Activated CD4-positive, alpha-beta T cell treated with anti-CD3 and anti-CD28 coated beads for 24 hours (primary cell): ENCODE measurements at regions not wholly inside any gene's neighbourhood (a gene's known extent, or its start where the extent isn't known, plus 50 kb on each side); places are given as distances from the start of the nearest gene placed in this dataset.
"Not testable (repeated sequence)": the region's sequence is repeated elsewhere in the genome, so short reads cannot be mapped to it uniquely, and the experiment has no call there.

Source experiments
- DNase-seq, 2 donors: peaks; one replicate each; pipeline ENCODE4 v3.0.0-alpha.2; 2020; ENCODE audit warnings: low read depth in 2 of 2

- DNase-seq = no peak
Observed at GRCh38 chr7:51949726-51950644, 633.4 kb upstream of the COBL start.

- no peak for DNase-seq
Observed at GRCh38 chr7:51930834-51931233, 614.2 kb upstream of the COBL start.

GRCh38 chr7:51929818-51930217 lies 613.2 kb upstream of the COBL start:
- no peak for DNase-seq

GRCh38 chr7:51927738-51928137 lies 611.1 kb upstream of the COBL start:
- DNase-seq = no peak

DNA sequence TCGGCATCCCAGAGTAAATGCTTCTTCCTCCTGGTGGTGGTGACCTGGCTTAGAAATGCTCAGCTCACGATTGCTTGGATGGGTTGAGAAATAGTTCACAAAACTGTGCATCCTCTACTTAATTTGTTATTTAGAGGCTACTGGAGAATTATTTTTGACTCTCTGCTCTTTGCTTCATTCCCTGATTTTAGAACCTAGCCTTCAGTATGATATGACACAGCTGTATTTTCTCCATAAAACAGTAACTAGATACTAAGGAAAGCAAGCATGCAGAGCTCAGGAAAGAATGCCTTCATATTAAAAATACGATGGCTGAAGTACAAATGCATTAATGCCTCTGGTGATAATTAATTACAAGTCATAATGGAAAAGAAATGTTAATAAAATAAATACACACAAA lies 602.0 kb upstream of the COBL start:
- no peak for DNase-seq

- no peak for DNase-seq
Observed at GRCh38 chr7:51901489-51901840, 584.9 kb upstream of the COBL start.

DNA sequence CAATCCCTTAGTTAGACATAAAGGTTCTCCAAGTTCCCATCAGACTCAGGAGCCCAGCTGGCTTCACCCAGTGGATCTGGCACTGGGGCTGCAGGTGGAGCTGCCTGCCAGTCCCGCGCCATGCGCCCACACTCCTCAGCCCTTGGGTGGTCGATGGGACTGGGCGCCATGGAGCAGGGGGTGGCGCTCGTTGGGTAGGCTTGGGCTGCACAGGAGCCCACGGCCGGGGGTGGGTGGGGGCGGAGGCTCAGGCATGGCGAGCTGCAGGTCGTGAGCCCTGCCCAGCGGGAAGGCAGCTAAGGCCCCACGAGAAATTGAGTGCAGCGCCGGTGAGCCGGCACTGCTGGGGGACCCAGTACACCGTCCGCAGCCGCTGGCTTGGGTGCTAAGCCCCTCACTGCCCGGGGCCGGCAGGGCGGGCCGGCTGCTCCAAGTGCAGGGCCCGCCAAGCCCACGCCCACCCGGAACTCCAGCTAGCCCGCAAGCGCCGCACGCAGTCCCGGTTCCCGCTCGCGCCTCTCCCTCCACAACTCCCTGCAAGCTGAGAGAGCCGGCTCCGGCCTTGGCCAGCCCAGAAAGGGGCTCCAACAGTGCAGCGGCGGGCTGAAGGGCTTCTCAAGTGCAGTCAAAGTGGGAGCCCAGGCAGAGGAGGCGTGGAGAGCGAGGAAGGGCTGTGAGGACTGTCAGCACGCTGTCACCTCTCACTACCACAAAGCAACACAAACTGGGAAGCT lies 584.3 kb upstream of the COBL start:
- DNase-seq = not testable (repeated sequence)

GRCh38 chr7:51899611-51900010 lies 583.0 kb upstream of the COBL start:
- DNase-seq = no peak

- no peak for DNase-seq
Observed at GRCh38 chr7:51882412-51882811, 565.8 kb upstream of the COBL start.

GRCh38 chr7:51881309-51881708 lies 564.7 kb upstream of the COBL start:
- no peak for DNase-seq

DNA sequence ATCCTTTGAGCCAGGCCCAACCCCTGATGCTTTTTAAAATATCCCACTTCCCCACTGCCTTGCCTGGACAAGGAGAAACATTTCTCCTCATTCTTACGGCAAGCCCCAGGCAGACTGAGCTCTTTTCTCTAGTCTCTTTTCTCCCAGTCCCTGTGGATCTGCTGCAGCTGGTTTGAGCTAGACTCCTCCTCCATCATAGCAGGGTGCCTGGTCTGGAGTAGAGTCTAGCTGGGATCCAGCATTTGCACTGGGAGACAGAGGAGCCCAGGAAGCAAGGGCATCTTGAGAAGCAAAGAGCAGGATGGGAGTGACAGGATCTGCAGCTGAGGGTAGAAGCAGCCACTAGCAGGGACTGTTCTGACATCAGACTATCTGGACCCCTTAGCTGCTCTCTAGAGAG lies 562.3 kb upstream of the COBL start:
- DNase-seq = no peak

GRCh38 chr7:51869452-51869851 lies 552.8 kb upstream of the COBL start:
- no peak for DNase-seq

GRCh38 chr7:51867117-51867516 lies 550.5 kb upstream of the COBL start:
- DNase-seq = no peak

GRCh38 chr7:51860305-51860704 lies 543.7 kb upstream of the COBL start:
- DNase-seq = no peak

DNA sequence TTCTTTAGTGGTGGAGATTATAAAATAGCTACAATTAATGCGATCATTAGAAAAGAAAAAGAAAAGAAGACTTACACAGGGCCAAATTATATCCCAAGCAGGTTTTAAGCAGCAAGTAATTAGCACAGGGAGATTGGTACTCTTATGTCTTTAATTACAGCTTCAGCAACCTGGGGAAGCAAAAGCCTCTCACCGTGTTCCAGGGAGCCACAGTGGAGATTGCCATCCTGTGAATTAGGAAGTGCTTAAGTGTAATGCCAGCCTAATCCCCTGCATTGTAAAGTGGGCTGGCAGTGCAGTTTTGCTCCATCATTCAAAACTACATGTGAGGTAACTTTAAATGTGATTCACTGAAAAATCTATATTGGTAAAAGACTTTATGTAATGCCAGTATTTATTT lies 533.5 kb upstream of the COBL start:
- DNase-seq = no peak

DNA sequence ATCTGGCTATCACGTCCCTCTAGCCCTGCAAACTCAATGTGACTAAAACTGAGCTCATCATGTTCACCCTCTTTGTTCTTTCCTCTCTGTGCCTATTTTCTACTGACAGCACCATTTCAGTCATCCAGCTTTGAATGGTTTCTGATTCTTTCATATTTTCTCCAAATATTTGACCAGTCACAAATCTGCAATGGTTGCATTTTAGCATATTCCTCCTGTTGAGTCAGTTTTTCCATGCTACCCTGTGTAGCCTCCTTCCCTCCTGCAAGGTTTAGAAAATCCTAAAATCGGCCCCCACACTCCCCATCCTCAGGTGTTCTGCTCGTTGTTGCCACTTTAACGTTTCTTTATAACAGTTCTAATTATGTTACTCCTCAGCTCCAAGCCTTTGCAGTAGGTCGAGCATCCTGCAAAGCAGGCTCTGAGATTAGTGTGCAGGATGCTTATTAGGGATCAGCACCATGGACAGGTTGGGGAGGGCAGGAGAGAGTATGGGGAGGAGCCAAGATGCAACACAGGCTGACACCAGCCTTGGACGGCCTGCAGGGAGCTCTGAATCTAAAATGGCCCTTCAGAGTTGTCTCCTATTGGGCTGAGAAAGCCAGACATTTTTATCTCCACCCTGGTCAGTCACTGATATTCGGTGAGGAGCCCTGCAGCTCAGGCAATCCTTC lies 531.0 kb upstream of the COBL start:
- DNase-seq = no peak

GRCh38 chr7:51839130-51839529 lies 522.5 kb upstream of the COBL start:
- DNase-seq = not testable (repeated sequence)

DNA sequence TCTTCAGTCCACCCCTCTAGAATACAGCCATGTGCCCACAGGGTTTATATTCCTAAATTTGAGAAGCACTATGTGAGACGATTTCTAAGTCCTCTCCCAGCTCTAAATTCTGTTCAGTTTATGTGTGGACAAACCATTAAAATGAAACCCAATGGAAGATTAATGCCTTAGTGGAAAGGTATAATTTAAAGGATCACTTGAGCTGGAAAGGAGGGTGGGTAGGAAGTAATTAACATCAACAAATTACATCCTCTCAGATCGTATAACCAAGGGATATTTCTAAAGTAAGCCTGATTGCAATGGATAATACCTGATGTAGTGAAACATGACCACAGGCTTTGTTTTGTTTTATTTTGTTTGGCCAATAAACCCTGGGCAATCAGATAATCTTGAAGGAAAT lies 511.0 kb upstream of the COBL start:
- no peak for DNase-seq

- DNase-seq = no peak
Observed at GRCh38 chr7:51824050-51824449, 507.4 kb upstream of the COBL start.

DNA sequence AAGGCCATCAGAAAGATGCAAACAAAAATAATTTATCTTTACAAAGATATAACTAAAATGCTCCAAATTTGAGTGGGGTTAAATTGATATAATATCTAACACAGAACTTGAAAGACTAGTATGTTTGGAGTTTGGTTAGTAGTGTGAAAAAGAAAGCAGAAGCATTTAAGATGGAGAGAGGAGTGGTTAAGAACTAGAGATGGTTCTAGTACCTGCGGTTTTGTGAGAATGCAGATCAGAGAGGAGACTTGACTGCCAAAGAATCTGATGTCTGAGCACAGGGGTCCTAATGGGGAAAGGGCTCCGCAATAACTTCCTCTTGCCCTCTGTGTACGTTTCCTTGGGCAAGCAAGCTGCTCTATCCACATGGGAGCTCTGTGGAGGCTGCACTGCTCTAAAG lies 506.8 kb upstream of the COBL start:
- DNase-seq = no peak

DNA sequence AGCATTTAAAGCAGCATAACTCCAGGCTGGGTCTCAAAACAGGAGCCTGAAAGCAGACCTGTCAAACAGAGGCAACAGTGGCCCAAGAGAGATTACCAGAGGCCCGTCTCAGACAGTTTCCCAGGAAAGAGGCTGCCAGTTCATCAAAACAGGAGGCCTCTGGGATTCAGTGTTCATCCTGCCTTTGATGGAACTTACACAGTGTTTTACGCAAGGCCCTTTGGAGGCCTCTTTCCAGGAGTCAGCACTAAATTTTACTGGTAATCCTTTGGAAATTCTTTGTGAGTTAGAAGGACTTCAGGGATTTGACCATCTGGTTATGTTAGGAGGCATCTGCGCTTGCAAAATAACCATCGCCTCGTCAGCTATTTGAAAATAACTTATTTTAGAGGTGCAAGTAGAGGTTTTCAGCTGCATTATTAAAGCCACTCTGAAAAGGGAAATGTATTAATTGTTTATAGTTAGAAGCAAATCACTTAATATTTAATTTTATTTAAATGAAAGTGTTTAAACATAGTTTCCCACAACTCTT lies 501.2 kb upstream of the COBL start:
- no peak for DNase-seq

DNA sequence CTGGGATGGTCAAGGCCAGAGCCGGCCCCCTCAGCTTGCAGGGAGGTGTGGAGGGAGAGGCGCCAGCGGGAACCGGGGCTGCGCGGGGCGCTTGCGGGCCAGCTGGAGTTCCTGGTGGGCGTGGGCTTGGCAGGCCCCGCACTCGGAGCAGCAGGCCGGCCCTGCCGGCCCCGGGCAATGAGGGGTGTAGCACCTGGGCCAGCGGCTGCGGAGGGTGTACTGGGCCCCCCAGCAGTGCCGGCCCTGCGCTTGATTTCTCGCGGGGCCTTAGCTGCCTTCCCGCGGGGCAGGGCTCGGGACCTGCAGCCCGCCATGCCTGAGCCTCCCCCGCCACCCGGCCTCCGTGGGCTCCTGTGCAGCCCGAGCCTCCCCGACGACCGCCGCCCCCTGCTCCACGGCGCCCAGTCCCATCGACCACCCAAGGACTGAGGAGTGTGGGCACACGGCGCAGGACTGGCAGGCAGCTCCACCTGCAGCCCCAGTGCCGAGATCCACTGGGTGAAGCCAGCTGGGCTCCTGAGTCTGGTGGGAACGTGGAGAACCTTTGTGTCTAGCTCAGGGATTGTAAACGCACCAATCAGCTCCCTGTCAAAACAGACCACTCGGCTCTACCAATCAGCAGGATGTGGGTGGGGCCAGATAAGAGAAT lies 489.3 kb upstream of the COBL start:
- DNase-seq = not testable (repeated sequence)
